NCI-H1694 treated with DMSO at 0.1 percent for 48 hours (cell line): ENCODE measurements at regions not wholly inside any gene's neighbourhood (a gene's known extent, or its start where the extent isn't known, plus 50 kb on each side); places are given as distances from the start of the nearest gene placed in this dataset.

Experiments used
- DNase-seq: peaks from one replicate; lab custom pipeline; 2025; lab: John Stamatoyannopoulos, UW

GRCh38 chr15:62472616-62473299, 307.7 kb upstream of the C2CD4B start:
- no peak for DNase-seq

- no peak for DNase-seq
Measured at GRCh38 chr15:62474021-62474770, 309.1 kb upstream of the C2CD4B start.

DNA sequence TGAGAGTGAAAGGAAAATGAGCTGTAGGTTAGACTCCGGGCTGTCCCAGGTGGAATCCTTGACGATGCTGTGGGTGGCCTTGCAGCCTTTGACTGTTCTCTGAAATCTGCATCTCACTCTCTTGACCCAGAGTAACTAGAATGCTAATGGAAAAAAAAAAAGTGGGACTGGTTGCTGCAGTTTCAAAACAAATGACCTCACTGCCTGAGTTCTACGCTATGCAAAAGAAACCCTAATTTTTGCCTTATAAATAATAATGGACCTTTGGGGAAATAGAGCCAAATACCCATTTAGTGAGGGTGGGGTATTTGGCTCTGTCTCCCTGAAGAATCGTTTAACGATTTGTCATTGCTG, 309.7 kb upstream of the C2CD4B start:
- no peak for DNase-seq

DNA sequence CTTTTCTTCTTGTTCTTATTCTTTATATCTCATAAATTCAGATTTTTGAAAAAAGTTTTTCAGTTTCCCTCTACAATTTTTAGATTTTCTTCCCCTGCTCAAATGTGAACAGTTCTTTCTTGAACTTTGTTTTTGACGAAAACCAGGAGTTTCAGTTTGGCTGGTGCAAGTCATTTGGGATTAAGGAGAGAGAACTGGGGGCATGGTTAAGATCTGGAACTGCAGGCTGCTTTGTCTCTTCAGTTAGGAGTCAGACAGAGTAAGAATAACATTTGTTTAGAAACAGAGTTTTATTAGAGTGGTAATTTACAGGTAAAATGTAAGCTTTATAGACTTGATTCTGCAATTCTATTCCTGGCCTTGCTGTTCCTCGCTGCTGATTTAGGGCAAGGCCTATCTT, 310.5 kb upstream of the C2CD4B start:
- no peak for DNase-seq

DNA sequence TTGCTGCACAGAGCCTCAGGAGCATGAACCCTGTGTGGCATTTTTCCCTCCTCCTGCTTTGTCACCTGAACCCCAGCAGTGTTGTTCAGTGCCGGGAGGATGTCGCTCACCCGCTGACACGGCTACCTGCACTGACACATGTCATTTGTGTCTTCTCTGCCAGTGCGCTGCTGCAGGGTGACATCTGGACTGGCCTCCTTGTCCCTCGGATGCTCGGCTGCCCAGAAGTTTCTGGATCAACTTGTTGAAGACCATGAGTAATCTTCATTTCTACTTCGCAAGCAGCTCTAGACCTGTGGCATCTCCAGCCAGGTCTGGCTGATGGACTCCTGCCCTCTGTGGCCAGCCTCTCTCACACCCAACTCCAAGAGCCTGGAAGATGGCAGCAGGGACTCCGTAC, 311.1 kb upstream of the C2CD4B start:
- DNase-seq, result no peak

GRCh38 chr15:62477929-62478328, 312.8 kb upstream of the C2CD4B start:
- DNase-seq, result no peak

- no peak for DNase-seq
Measured at GRCh38 chr15:62482785-62483429, 317.8 kb upstream of the C2CD4B start.

DNA sequence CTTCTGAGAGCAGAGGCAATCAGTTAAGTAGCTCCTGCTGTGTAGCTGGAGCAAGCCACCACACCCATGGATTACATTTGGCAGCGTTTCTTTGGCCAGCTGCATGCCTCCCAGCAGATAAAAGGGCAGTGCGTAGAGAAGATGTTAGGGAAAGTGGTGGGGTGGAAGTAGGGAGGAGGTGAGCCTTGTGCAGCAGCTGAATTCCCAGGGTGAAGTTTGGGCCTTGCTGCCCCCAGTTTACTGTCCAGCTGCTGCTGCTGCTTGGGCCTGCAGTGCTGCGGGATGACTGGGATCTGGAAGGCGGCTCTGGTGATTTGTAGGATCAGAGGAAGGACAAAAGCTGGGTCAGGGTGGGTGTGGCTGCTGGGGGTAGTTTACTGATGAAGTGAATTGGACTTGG, 318.7 kb upstream of the C2CD4B start:
- no peak for DNase-seq

GRCh38 chr15:62485170-62485720, 320.2 kb upstream of the C2CD4B start:
- no peak for DNase-seq

GRCh38 chr15:62486041-62486440, 321.0 kb upstream of the C2CD4B start:
- no peak for DNase-seq

DNA sequence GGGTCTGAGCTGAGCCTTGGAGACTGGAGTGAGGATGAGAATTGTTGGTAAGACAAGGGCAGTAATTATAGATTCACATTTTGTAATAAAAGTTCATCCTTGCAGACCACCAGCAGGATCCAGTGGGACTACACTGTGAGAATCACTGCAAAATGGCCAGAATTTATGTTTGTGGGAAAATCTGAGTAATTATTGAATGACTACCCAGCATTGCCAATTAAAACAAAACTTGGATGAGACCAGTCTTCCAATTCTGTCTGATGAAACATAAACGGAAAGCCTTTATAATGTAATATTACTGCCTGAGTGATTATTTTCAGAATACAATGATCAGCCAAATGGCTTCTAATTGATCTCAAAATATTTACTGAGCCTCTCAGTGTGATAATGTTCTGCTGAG, 323.3 kb upstream of the C2CD4B start:
- no peak for DNase-seq

DNA sequence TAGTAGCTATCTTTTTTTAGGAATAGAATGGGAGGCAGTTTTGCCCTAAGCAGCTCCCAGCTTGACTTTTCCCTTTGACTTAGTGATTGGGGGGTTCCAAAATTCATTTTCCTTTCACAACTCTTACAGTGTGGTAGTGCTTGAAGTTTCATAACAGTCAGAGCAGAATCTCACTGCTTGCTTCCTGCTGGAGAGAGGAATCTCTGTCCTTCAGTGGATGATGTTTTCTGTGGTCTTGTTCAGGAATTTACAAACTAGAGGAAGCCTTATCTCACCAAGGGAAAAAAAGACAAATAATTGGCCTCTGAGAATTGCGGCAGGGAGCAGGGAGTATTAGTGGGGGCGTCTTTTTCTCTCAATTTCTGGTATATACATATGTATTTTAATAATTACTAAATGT, 326.6 kb upstream of the C2CD4B start:
- DNase-seq, result no peak

- no peak for DNase-seq
Measured at GRCh38 chr15:62492900-62493299, 327.8 kb upstream of the C2CD4B start.

DNA sequence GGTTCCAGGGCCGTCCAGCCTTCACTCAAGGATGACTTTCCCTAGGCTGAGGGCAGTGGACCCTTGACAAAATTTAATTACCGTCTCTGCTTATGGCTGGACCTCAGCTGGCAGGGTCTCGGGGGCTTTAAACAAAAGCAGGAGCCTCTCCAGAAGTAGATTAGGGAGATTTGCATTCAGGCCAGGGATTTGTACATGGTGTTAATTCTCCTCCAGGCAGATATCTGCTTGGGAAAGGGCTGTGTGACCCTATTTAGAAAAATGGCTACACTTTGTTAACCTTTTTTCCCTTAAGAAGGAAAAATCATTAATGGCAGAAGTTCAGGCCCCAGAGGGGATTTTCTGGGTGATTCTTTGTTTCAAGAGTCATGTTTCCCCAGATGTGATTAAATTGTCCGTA, 329.1 kb upstream of the C2CD4B start:
- DNase-seq, result no peak

GRCh38 chr15:62495670-62496614, 330.9 kb upstream of the C2CD4B start:
- no peak for DNase-seq

DNA sequence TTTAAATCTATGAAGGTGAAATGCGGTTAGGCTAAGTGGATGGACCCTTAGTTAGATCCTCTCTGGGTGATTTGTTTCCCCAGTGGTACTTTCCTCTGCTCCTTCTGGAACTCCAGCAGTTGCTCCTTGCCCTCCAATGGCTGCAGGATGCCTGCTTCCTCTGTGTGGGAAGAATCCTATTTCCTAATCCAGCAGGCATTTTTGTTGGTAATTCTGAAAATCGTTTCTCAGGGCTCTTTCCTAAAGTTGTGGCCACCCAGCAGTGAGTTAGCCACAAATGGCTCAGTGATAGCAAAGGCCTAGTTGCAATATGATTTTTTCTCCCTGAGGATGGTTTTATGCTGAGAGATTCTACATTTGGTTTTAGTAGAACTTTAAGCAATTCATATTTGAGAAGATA, 332.3 kb upstream of the C2CD4B start:
- no peak for DNase-seq

GRCh38 chr15:62498278-62498677, 333.2 kb upstream of the C2CD4B start:
- no peak for DNase-seq

DNA sequence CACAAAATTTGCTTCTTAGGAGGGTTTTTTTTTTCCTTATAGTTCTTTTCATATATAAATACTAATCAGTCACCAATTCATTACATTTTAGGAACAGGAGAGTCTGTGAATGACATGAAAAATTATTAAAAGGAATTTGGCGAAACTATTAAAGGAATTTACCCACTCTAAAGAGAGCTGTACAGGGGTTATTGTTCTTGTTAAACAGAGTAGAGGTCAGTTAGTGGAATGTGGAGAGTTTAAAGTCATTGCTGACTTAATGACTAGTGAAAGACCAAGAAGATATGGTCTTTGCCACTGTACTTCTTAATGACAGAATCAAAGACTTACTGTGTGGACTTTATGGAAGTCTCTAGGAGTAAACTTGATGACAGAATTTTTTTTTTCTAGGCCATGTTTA, 333.6 kb upstream of the C2CD4B start:
- no peak for DNase-seq

GRCh38 chr15:62500325-62500724, 335.2 kb upstream of the C2CD4B start:
- no peak for DNase-seq

GRCh38 chr15:62502451-62502850, 337.4 kb upstream of the C2CD4B start:
- DNase-seq, result no peak

DNA sequence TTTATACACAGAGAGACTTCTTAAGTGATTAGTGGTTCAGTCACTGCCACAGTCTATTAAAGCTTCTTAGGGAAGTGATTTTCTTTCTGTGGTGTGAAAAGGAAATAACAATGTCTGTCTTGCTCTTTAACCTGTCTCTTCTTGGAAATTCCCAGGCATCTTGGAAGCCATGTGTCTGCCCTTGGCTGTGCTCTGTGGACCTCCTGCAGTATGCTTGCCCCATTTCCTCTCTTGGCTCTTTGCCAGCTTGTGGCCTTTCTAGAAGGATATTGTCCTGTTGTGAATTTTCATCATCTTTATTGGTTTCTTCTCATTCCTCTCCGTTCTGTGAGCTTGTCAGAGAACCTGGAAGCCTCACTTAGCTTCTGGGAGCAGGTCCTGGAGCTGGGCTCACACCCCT, 338.4 kb upstream of the C2CD4B start:
- DNase-seq, result no peak

- no peak for DNase-seq
Measured at GRCh38 chr15:62505762-62506161, 340.7 kb upstream of the C2CD4B start.
